ENCODE measurements at regions not wholly inside any gene's neighbourhood (a gene's known extent, or its start where the extent isn't known, plus 50 kb on each side); places are given as distances from the start of the nearest gene placed in this dataset.

DNA sequence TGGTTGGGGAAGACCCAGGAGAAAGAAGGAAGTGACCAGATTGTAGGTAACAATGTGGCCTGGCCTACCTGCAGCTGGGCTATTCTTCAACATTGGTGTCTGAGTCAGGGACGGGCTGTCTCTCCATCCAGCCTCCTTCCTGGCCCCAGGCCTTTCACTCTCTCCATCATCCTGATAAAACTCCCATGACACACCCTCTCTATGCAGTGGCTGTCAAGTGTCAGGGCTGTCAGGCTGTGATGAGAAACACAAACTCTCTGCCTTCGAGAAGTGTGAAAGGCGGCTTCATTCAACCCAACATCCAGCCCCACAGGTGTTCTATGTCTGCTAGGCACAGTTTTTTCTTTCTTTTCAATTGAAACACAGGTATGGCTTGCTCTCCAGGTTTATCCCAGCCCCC, 153.3 kb upstream of the VSTM2B start:
- DNase-seq (ENCODE audit: low read depth, low spot score): no peak
- in situ Hi-C loops (cut with HindIII; ENCODE audit: low pct_unique_long_range_greater_than_20kb, low sequenced_read_pairs): no loop called here

DNA sequence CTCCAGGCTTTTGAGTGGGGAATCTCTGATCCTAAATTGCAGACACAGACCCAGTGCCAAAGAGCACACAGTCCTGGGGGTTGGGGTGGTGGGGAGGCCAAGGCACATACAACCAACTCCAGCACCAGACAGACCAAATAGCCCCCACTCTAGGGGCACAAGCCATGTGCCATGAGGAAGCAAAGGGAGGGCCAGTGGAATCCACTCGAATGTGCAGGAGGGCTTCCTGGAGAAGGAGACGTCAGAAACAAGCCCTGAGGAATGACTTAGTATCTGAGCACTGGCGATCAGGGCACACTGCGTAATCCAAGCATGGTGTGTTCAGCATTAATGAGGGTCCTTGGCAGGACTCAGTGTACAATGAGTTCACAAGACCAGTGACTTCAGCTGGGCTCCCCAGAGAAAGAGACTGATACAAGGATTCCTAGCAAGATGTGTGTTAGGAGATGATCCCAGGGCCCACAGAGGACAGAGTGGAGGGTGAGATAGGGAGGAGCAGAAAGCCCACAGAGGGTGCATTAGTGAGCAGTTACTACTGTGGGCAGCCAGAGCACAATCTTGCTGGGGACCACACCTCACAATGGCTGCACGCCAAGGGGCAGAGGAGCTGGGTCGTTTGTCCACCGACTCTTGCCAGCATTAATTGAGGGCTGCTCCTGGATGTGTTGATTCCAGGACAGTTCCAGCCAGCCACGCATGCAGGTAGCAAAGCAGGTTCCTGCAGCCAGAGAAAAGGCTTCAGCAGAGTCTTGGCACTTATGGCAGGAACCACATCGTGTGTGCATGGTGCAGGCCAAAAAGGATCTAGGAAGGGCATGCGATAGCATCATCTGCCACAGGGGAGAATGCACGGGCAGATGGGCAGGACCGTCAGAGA, 152.6 kb upstream of the VSTM2B start:
- TF ChIP-seq POLR2AphosphoS5 (IDR thresholded peaks at IDR 0.05; ENCODE audit: low read depth, low read length): no peak
- no peak for TF ChIP-seq SIN3A (IDR thresholded peaks at IDR 0.05; ENCODE audit: borderline replicate concordance, insufficient read depth, low read depth, low read length)
- no peak for TF ChIP-seq TCF7L2 (IDR thresholded peaks at IDR 0.05; ENCODE audit: low read depth, low read length)
- TF ChIP-seq, protein P1, sequence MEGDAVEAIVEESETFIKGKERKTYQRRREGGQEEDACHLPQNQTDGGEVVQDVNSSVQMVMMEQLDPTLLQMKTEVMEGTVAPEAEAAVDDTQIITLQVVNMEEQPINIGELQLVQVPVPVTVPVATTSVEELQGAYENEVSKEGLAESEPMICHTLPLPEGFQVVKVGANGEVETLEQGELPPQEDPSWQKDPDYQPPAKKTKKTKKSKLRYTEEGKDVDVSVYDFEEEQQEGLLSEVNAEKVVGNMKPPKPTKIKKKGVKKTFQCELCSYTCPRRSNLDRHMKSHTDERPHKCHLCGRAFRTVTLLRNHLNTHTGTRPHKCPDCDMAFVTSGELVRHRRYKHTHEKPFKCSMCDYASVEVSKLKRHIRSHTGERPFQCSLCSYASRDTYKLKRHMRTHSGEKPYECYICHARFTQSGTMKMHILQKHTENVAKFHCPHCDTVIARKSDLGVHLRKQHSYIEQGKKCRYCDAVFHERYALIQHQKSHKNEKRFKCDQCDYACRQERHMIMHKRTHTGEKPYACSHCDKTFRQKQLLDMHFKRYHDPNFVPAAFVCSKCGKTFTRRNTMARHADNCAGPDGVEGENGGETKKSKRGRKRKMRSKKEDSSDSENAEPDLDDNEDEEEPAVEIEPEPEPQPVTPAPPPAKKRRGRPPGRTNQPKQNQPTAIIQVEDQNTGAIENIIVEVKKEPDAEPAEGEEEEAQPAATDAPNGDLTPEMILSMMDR (IDR thresholded peaks at IDR 0.05): no peak
- TF ChIP-seq, protein P2, sequence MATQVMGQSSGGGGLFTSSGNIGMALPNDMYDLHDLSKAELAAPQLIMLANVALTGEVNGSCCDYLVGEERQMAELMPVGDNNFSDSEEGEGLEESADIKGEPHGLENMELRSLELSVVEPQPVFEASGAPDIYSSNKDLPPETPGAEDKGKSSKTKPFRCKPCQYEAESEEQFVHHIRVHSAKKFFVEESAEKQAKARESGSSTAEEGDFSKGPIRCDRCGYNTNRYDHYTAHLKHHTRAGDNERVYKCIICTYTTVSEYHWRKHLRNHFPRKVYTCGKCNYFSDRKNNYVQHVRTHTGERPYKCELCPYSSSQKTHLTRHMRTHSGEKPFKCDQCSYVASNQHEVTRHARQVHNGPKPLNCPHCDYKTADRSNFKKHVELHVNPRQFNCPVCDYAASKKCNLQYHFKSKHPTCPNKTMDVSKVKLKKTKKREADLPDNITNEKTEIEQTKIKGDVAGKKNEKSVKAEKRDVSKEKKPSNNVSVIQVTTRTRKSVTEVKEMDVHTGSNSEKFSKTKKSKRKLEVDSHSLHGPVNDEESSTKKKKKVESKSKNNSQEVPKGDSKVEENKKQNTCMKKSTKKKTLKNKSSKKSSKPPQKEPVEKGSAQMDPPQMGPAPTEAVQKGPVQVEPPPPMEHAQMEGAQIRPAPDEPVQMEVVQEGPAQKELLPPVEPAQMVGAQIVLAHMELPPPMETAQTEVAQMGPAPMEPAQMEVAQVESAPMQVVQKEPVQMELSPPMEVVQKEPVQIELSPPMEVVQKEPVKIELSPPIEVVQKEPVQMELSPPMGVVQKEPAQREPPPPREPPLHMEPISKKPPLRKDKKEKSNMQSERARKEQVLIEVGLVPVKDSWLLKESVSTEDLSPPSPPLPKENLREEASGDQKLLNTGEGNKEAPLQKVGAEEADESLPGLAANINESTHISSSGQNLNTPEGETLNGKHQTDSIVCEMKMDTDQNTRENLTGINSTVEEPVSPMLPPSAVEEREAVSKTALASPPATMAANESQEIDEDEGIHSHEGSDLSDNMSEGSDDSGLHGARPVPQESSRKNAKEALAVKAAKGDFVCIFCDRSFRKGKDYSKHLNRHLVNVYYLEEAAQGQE (IDR thresholded peaks at IDR 0.05; ENCODE audit: insufficient read depth in 1 of 2, low read depth in 2 of 2, low read length in 1 of 2): no peak
- no peak for DNase-seq (ENCODE audit: low read depth, low spot score)
- Histone ChIP-seq H3K4me3 (ENCODE audit: low read depth in 2 of 2, low read length in 2 of 2) (no peak overlapping the region), H3K4me1 (ENCODE audit: control insufficient read depth, insufficient read depth, low read length) (no peaks in the 10 kb centered on the region), H3K9me3 (ENCODE audit: control insufficient read depth, insufficient read depth, low read depth, low read length) (no peaks in the 10 kb centered on the region), H3K36me3 (ENCODE audit: control insufficient read depth, insufficient read depth, low read length) (no peaks in the 10 kb centered on the region), H3K27ac (ENCODE audit: low read length) (no peak overlapping the region), H3K27me3 (ENCODE audit: control insufficient read depth, insufficient read depth, low read length) (peaks cover 13% of the 10 kb centered on the region)
- no peak for ATAC-seq
- no TSS peak for BruUV-seq (replicated peaks)
- ChIA-PET CTCF (no interaction called here), POLR2A (no interaction called here)
- intact Hi-C loops (cut with micrococcal nuclease; ENCODE audit: unreplicated experiment): no loop called here
- in situ Hi-C loops (cut with HindIII; ENCODE audit: low pct_unique_long_range_greater_than_20kb, low sequenced_read_pairs): no loop called here

More for the DNA sequence above, 153.3 kb upstream of the VSTM2B start:
- CTCF ChIA-PET: no interaction called here
- TF ChIP-seq, protein P2 (IDR thresholded peaks at IDR 0.05; ENCODE audit: insufficient read depth in 1 of 2, low read depth in 2 of 2, low read length in 1 of 2): no peak
- TF ChIP-seq TCF7L2 (IDR thresholded peaks at IDR 0.05; ENCODE audit: low read depth, low read length) (no peak), POLR2AphosphoS5 (IDR thresholded peaks at IDR 0.05; ENCODE audit: low read depth, low read length) (no peak), SIN3A (IDR thresholded peaks at IDR 0.05; ENCODE audit: borderline replicate concordance, insufficient read depth, low read depth, low read length) (no peak)
- TF ChIP-seq, protein P1 (IDR thresholded peaks at IDR 0.05): no peak
- H3K4me3 ChIP-seq (ENCODE audit: low read depth in 2 of 2, low read length in 2 of 2): no peak overlapping the region
- POLR2A ChIA-PET: no interaction called here
- intact Hi-C loops (cut with micrococcal nuclease; ENCODE audit: unreplicated experiment): no loop called here
- H3K36me3 ChIP-seq (ENCODE audit: control insufficient read depth, insufficient read depth, low read length): no peaks in the 10 kb centered on the region
- no peaks in the 10 kb centered on the region for H3K4me1 ChIP-seq (ENCODE audit: control insufficient read depth, insufficient read depth, low read length)
- peaks cover 16% of the 10 kb centered on the region for H3K27me3 ChIP-seq (ENCODE audit: control insufficient read depth, insufficient read depth, low read length)
- no peaks in the 10 kb centered on the region for H3K9me3 ChIP-seq (ENCODE audit: control insufficient read depth, insufficient read depth, low read depth, low read length)
- H3K27ac ChIP-seq (ENCODE audit: low read length): no peak overlapping the region
- no peak for ATAC-seq
- BruUV-seq (replicated peaks): no TSS peak
